Hepatocyte (in vitro differentiated cells): ENCODE measurements at regions not wholly inside any gene's neighbourhood (a gene's known extent, or its start where the extent isn't known, plus 50 kb on each side); places are given as distances from the start of the nearest gene placed in this dataset.

ENCODE experiments used
- EZH2 ChIP-seq: fragments of 200-600 bp; sonication (generic); IDR thresholded peaks from 2 replicates; pipeline ENCODE4 v1.6.1; 2016; ENCODE audit warnings: antibody characterized with exemption, mild to moderate bottlenecking, borderline replicate concordance
- TF ChIP-seq, protein P1 (sequence below): fragments of 200-600 bp; sonication (generic); IDR thresholded peaks from 2 replicates; pipeline ENCODE4 v1.5.1; 2016; ENCODE audit warnings: antibody characterized with exemption, mild to moderate bottlenecking; ENCODE audit not compliant: poor library complexity

DNA sequence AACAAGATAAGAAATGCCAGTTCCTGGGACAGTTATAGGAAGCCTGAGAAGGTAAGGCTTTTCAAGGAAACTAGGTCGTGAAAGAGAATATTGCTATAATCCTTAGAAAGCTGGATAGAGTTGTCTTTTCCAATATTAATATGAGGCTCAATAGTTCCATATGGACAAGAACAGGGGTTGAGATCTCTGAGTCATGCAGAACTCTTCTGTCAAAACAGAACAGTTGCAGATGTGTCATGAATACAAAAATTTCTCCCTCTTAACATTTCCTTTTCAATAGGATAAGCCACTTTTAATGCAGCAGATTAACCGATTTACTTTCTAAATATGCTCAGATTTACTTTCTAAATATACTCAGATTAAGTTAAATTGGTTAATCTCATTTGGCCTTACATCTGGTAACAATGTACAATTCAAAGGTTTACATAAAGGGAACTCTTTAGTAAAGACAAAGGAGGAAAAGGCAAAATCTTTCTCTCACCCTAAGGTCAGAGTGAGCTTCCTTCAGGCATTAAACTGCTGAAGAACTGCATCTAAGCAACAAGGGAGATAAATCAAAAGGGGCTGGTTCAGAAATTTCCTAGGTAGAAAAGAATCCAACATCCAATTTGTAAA, 104.7 kb upstream of the PCDH15 start:
- TF ChIP-seq EZH2, result no peak
- TF ChIP-seq, protein P1, sequence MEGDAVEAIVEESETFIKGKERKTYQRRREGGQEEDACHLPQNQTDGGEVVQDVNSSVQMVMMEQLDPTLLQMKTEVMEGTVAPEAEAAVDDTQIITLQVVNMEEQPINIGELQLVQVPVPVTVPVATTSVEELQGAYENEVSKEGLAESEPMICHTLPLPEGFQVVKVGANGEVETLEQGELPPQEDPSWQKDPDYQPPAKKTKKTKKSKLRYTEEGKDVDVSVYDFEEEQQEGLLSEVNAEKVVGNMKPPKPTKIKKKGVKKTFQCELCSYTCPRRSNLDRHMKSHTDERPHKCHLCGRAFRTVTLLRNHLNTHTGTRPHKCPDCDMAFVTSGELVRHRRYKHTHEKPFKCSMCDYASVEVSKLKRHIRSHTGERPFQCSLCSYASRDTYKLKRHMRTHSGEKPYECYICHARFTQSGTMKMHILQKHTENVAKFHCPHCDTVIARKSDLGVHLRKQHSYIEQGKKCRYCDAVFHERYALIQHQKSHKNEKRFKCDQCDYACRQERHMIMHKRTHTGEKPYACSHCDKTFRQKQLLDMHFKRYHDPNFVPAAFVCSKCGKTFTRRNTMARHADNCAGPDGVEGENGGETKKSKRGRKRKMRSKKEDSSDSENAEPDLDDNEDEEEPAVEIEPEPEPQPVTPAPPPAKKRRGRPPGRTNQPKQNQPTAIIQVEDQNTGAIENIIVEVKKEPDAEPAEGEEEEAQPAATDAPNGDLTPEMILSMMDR, result no peak
